ENCODE measurements at regions not wholly inside any gene's neighbourhood (a gene's known extent, or its start where the extent isn't known, plus 50 kb on each side); places are given as distances from the start of the nearest gene placed in this dataset.

- POLR2A ChIA-PET, result no interaction called here
- CTCF ChIA-PET, result interaction anchor here (1.2 kb wide), 1 partner anchor 138 kb away, joined by 3 read pairs; no protein-coding TSS in a partner anchor
- DNase-seq (ENCODE audit: low spot score), result no peak
- Mint-ChIP-seq H3K9me3 (peaks cover 10% of the 10 kb centered on the region), H3K36me3 (peaks cover 5% of the 10 kb centered on the region; the same call in 1 of the 2 replicates), H3K4me1 (peaks cover 5% of the 10 kb centered on the region; the same call in 1 of the 2 replicates), H3K4me3 (no peak overlapping the region), H3K27ac (no peak overlapping the region), H3K27me3 (ENCODE audit: low read depth) (peaks cover 11% of the 10 kb centered on the region; the same call in 1 of the 2 replicates)
- TF ChIP-seq NFATC4 (CRISPR knock-in tag; IDR thresholded peaks at IDR 0.05), result no peak
- no peak for TF ChIP-seq CREM (CRISPR knock-in tag; IDR thresholded peaks at IDR 0.05)
- TF ChIP-seq AR (CRISPR knock-in tag; IDR thresholded peaks at IDR 0.05), result no peak
- TF ChIP-seq ZNF138 (CRISPR knock-in tag; conservative IDR thresholded peaks at IDR 0.05), result no peak
- no peak for TF ChIP-seq ATF1 (CRISPR knock-in tag; IDR thresholded peaks at IDR 0.05)
- no peak for TF ChIP-seq ERG (CRISPR knock-in tag; IDR thresholded peaks at IDR 0.05)
- no peak for TF ChIP-seq ZNF281 (CRISPR knock-in tag; IDR thresholded peaks at IDR 0.05)
- no peak for TF ChIP-seq CTCF (IDR thresholded peaks at IDR 0.05)
- no peak for TF ChIP-seq ZNF219 (CRISPR knock-in tag; IDR thresholded peaks at IDR 0.05; ENCODE audit: borderline replicate concordance)
- no peak for TF ChIP-seq SP1 (CRISPR knock-in tag; conservative IDR thresholded peaks at IDR 0.05)
- TF ChIP-seq E2F4 (CRISPR knock-in tag; IDR thresholded peaks at IDR 0.05; ENCODE audit: borderline replicate concordance, low read depth), result no peak
- TF ChIP-seq FOXK1 (CRISPR knock-in tag; IDR thresholded peaks at IDR 0.05), result no peak
- TF ChIP-seq TCF7 (CRISPR knock-in tag; IDR thresholded peaks at IDR 0.05; ENCODE audit: low read depth), result no peak
- no peak for TF ChIP-seq NFE2L1 (CRISPR knock-in tag; IDR thresholded peaks at IDR 0.05)
- no peak for TF ChIP-seq PREB (CRISPR knock-in tag; IDR thresholded peaks at IDR 0.05; ENCODE audit: borderline replicate concordance)
- TF ChIP-seq GABPB1 (CRISPR knock-in tag; IDR thresholded peaks at IDR 0.05), result no peak
- TF ChIP-seq TP53 (CRISPR knock-in tag; IDR thresholded peaks at IDR 0.05), result no peak
- ATAC-seq, result no peak
These were observed 101.1 kb upstream of the LRFN2 start for GRCh38 chr6:40688214-40688761.
